Activated gamma-delta T cell treated with Interleukin-2 at 50 U/mL for 16 hours (primary cell): ENCODE measurements at regions not wholly inside any gene's neighbourhood (a gene's known extent, or its start where the extent isn't known, plus 50 kb on each side); places are given as distances from the start of the nearest gene placed in this dataset.

Source experiments
- DNase-seq: peaks from one replicate; pipeline ENCODE4 v3.0.0-alpha.2; 2020

- no peak for DNase-seq
These were observed 86.5 kb upstream of the FYN start for GRCh38 chr6:111959766-111960165.

- DNase-seq = no peak
These were observed 86.8 kb upstream of the CCN6 start for GRCh38 chr6:111967131-111967530.

- no peak for DNase-seq
These were observed 83.5 kb upstream of the CCN6 start for GRCh38 chr6:111970426-111970825.

GRCh38 chr6:111971181-111971841 lies 82.6 kb upstream of the CCN6 start:
- no peak for DNase-seq

GRCh38 chr6:111971866-111972532 lies 81.9 kb upstream of the CCN6 start:
- DNase-seq = no peak

- no peak for DNase-seq
These were observed 81.2 kb upstream of the CCN6 start for GRCh38 chr6:111972745-111973117.

- DNase-seq = peak; percentile 49
These were observed 80.7 kb upstream of the CCN6 start for GRCh38 chr6:111973118-111973761.

GRCh38 chr6:111973927-111974639 lies 79.8 kb upstream of the CCN6 start:
- DNase-seq = no peak

GRCh38 chr6:111975466-111975865 lies 78.4 kb upstream of the CCN6 start:
- no peak for DNase-seq

- no peak for DNase-seq
These were observed 77.8 kb upstream of the CCN6 start for GRCh38 chr6:111976139-111976538.

- DNase-seq = no peak
These were observed 75.3 kb upstream of the CCN6 start for GRCh38 chr6:111978532-111979149.

- no peak for DNase-seq
These were observed 74.3 kb upstream of the CCN6 start for GRCh38 chr6:111979633-111980032.

GRCh38 chr6:111980143-111980542 lies 73.8 kb upstream of the CCN6 start:
- no peak for DNase-seq

- DNase-seq = no peak
These were observed 72.7 kb upstream of the CCN6 start for GRCh38 chr6:111980971-111981840.

- DNase-seq = no peak
These were observed 71.2 kb upstream of the CCN6 start for GRCh38 chr6:111982681-111983080.

- no peak for DNase-seq
These were observed 70.7 kb upstream of the CCN6 start for GRCh38 chr6:111983193-111983592.

GRCh38 chr6:111984081-111984480 lies 69.8 kb upstream of the CCN6 start:
- DNase-seq = no peak

- no peak for DNase-seq
These were observed 69.2 kb upstream of the CCN6 start for GRCh38 chr6:111984516-111985201.

- peak; percentile 29 for DNase-seq
These were observed 68.6 kb upstream of the CCN6 start for GRCh38 chr6:111985202-111985731.

GRCh38 chr6:111986651-111987050 lies 67.3 kb upstream of the CCN6 start:
- no peak for DNase-seq

- no peak for DNase-seq
These were observed 66.6 kb upstream of the CCN6 start for GRCh38 chr6:111987295-111987694.
